KOPT-K1 (cell line): ENCODE measurements at regions not wholly inside any gene's neighbourhood (a gene's known extent, or its start where the extent isn't known, plus 50 kb on each side); places are given as distances from the start of the nearest gene placed in this dataset.

Experiments
- H3K27ac ChIP-seq: fragments of 200-600 bp; sonication (generic); 2 replicates; pipeline ENCODE4 v1.5.1; 2016; ENCODE audit warnings: antibody characterized with exemption, mild to moderate bottlenecking, low read depth, low read length; ENCODE audit not compliant: poor library complexity, severe bottlenecking
- H3K36me3 ChIP-seq: fragments of 200-600 bp; sonication (generic); 2 replicates; pipeline ENCODE4 v1.5.1; 2017; ENCODE audit warnings: antibody characterized with exemption, mild to moderate bottlenecking, low read length, moderate library complexity; ENCODE audit not compliant: insufficient read depth
- H3K9me3 ChIP-seq: fragments of 200-600 bp; sonication (generic); 2 replicates; pipeline ENCODE4 v1.5.1; 2017; ENCODE audit warnings: antibody characterized with exemption, low read length, mild to moderate bottlenecking; ENCODE audit not compliant: insufficient read depth, poor library complexity, severe bottlenecking

DNA sequence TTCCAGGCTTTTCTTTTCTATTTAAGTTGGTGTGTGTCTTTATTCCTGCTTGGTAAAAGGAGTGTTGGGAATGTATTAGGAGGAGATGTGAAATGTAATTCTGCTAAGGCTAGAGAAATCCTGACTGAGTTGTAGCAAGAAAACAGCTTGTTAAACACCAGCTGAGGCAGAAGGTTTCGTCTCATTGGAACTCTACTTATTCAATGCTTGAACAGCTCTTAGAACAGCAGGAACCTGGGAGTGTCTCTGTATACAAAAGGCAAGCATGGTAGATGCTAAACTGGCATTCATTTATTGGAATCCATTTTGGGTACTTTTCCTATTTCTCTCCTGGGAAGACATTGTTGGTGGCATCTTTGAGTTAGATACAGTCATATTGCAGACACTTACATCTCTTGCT, 280.9 kb downstream of the HRH4 start:
- Histone ChIP-seq H3K27ac (no peak overlapping the region), H3K9me3 (no peaks in the 10 kb centered on the region), H3K36me3 (no peaks in the 10 kb centered on the region)

DNA sequence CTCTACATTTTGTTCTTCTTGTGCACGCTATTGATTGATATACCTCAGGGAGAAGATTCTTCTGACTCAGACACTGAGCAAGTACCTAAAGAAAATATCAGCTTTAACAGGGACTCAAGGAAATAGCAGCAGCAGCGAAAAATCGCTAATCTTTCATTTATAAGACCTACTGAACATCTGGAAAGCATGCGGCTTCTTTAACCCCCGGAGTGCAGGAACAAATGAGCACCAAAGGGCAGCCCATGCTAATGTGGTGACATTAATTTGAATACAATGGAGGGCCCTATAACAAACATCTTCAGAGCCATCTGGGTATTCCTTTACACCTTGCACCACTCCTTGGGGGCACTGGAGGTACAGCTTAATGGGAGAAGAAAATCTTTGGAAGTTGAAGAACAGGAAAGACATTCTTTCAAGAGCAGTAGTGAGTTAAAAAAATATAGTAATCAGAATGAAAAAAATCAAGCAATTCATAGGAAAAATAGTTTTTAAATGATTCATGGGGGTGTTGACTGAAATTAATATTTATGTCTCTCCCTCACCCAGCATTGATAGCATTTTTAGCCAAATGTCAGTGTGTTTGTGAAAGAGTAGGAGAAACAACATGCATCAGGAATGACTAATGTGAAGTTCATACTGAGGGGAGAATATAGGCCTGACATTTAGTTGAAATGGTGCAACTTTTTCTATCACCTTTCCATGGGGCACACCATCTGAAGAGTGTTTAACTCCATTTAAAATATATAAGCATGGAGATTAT, 281.7 kb downstream of the HRH4 start:
- H3K36me3 ChIP-seq: no peaks in the 10 kb centered on the region
- no peak overlapping the region for H3K27ac ChIP-seq
- H3K9me3 ChIP-seq: no peaks in the 10 kb centered on the region

DNA sequence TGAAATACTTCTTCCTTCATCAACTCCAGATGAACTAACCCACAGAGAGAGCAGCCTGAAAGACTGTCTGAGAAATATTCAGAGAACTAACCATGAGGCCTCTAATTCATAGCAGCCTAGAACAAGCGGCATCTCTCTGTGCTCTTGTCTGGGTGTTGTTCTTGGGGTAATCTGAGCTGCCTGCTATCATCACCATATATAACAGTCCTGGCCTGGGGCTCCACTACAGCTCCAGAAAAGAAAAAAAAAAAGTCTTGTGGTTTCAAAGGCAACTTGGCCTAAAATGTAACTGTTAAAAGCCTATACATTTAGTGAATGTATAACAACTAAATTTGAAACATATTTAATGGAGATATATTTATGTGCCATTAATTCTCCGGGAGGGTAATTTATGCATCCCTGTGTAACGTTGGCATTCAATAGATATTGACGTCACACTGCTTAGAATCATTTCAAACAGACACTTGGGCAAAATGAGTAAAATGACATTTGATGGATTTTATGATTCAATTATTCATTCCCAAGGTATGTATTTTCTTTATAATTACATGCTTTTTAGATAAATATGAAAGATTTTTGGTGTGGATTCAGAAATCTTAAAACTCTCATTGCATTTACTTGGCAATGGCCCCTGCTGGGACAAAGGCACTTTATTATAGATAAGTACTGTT, 294.3 kb downstream of the HRH4 start:
- Histone ChIP-seq H3K9me3 (no peaks in the 10 kb centered on the region), H3K36me3 (no peaks in the 10 kb centered on the region), H3K27ac (no peak overlapping the region)

DNA sequence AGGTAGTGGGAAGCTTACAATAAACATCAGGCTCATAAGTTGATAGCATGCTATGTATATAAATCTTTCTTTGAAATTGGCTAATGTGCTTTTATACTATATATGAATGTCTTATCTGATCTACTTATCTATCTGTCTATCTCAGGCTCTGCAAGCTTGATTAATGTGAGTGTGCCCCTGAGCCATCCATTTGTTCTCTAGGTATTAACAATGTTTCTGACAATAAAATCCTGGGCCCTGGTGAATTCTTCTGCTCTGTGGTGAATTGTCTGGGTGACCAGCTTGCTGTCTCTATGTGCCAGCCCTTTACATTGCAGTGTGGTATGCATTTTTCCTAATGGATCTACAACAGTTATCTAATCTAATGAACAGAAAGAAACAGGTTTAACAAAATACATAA, 295.9 kb downstream of the HRH4 start:
- Histone ChIP-seq H3K9me3 (no peaks in the 10 kb centered on the region), H3K36me3 (no peaks in the 10 kb centered on the region), H3K27ac (no peak overlapping the region)

DNA sequence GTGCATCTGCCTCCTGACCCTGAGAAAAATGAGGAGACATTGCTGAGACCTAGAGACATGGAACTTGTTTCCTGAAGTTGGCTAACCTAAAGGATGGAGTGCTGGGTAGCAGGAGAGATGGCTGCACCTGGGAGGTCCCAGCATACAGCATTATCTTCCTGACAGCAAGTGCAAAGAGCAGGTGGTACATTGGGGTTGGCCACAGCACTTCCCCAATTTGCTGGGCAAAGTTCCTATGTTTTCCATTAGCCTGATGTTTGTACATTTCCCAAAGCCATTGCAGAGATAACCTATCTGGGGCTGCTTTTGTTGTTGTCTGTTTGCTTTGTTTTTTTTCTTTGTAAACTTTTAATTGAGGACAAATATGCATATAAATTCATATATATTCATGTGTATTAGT, 296.7 kb downstream of the HRH4 start:
- H3K9me3 ChIP-seq: no peaks in the 10 kb centered on the region
- no peak overlapping the region for H3K27ac ChIP-seq

DNA sequence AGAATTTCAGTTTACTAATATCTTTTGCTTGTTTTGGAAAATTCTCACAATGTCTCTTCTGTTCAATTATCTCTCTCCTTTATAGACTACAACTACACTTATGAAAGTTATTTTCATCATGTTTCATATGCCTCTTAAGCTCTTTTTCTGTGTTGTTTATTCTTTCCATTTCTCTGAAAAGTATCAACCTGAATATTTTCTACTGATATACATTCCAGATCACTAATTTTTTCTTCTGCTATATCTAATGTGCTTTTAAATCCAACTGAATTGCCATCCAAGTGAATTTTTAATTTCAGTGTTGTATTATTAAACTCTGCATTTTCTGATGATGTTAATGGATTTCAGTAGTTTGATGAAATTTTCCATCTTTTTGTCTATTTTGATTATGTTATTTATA, 301.3 kb downstream of the HRH4 start:
- H3K36me3 ChIP-seq: no peaks in the 10 kb centered on the region
- no peak overlapping the region for H3K27ac ChIP-seq
- H3K9me3 ChIP-seq: no peaks in the 10 kb centered on the region

More for the DNA sequence above, 296.7 kb downstream of the HRH4 start:
- H3K36me3 ChIP-seq: no peaks in the 10 kb centered on the region

DNA sequence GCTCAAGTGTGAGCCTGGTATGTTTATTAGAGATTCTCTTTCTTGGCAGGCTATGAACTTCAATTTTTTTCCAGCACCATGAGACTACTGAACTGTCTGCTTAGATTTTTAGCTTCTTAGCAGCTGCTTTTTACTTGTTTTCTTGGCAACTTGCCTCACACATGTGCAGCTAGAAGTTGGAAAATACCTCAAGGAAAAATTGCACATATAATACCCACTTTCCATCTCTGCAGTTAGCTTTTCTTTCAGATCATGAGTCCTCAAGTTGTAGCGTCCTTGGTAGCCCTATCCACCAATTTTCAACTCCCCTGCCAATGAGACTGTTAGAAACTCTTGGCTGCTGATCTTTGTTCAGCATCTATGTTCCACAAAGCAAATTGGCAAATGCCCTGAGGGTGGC, 302.1 kb downstream of the HRH4 start:
- Histone ChIP-seq H3K9me3 (no peaks in the 10 kb centered on the region), H3K36me3 (no peaks in the 10 kb centered on the region), H3K27ac (no peak overlapping the region)

DNA sequence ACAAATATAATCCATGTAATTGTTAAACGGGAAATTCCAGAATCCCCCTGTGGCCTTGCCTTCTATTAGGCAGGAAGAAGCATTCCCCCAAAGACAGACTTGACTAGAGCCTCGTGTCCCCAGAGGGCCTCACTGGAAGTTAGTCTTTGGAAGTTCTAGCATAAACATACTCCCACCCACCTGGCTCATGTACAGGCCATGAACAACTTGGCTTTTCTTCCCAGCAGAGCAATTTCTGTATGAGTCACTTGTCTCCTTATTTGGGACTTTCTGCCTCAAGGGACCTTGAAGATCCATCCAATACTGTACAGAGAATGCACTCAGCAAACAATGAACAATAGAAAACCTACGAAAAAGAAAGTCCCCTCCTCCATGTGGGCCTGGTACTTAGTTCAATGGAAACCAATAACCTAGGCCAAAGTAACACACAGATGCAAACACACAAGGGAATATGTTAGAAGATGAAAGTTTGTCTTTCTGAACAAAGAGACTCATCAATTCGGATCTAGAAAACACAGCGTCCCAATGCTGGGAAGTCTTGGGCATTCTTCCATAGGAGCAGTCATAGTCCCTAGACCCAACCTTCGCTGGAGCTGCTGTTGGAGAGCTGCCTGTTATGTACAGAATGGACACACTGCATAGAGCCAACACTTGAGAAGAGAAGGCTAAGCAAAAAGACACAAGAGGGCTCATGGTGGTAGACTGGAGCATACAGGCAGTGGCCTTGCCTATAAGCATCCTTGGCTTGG, 303.5 kb downstream of the HRH4 start:
- Histone ChIP-seq H3K9me3 (no peaks in the 10 kb centered on the region), H3K36me3 (no peaks in the 10 kb centered on the region), H3K27ac (no peak overlapping the region)

DNA sequence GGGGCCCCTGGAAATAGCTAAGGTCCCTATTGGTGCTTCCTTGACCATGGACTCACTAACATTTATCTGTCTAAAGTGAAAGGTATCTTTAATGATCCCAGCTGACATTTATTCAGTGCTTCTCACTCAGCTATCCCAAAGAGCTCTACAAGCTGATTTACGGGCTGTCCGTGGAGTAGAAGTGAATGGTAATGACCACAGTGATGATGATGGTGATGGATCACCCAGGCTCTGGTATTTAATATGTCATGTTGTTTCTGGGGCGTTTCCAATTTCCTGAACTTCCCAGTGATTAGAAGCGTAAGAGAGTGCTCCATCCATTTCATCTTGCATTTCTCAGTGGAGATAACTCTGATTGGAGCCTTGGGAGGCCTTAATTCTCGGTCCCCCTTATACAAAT, 304.3 kb downstream of the HRH4 start:
- Histone ChIP-seq H3K27ac (no peak overlapping the region), H3K9me3 (no peaks in the 10 kb centered on the region), H3K36me3 (no peaks in the 10 kb centered on the region)

DNA sequence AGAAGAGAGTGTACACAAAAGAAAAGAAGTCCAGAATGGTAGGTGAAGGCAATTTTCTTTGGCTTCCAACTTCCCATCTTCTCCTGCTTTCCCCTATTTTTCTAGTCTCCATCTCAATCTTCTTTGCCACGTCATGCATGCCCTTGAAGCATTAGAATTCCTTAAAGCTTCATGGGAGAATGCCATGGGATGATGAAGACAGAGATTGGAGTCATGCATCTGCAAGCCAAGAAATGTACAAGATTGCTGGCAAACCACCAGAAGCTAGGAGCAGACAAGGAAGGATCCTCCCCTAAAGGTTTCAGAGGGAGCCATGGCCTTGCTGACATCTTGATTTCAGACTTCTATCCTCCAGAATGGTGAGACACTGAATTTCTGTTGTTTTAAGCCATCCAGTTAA, 305.9 kb downstream of the HRH4 start:
- Histone ChIP-seq H3K9me3 (no peaks in the 10 kb centered on the region), H3K36me3 (no peaks in the 10 kb centered on the region), H3K27ac (no peak overlapping the region)

DNA sequence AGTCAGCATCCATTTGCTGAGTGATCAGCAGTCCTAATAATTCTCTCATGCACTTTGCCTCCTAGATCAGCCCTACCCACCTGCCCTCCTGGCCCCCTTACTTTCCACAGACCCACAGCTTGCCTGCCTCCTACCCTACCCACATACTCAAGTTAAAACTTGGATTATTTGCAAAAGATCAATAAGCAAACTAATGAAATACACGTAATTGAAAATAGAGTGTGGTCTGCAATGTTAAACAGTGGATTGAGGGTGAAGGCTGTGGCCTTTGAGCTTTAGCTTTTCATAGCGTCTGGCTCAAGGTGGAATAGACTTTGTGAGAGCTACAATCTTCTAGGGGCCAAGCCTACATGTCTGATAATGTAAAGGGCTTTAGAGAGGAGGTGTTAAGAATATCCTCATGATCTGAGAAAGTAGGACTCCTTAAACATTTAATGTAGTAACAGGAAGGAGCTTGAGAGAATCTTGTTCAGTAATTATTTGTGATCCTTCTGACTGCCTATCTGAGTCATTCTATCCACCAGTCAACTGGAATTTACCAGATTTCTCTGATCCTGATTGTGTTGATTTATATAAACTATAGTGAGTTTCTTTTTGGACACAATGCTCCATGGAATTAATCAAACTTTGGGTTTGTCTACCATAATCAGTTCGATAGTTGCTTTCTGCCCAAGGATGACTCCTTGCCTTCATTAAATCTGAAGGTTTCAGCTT, 310.0 kb downstream of the HRH4 start:
- Histone ChIP-seq H3K9me3 (no peaks in the 10 kb centered on the region), H3K36me3 (no peaks in the 10 kb centered on the region), H3K27ac (no peak overlapping the region)

DNA sequence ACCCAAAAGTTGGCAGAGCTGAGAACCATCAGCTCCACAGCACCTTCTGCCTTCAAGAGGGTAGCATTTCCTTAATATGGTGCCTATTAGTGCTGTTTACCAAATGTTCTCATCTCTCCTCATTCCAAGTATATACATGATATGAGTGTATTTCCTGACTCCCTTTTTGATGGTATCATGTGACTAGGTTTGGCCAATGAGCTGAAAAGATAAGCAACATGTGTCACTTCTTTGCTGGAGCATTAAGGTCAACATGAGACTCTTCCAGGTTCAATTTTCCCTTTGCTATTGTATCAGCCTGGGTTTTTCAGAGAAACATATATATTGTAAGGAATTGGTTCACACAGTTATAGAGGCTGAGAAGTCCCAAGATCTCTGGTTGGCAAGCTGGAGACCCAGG, 310.9 kb downstream of the HRH4 start:
- Histone ChIP-seq H3K9me3 (no peaks in the 10 kb centered on the region), H3K27ac (no peak overlapping the region), H3K36me3 (no peaks in the 10 kb centered on the region)

DNA sequence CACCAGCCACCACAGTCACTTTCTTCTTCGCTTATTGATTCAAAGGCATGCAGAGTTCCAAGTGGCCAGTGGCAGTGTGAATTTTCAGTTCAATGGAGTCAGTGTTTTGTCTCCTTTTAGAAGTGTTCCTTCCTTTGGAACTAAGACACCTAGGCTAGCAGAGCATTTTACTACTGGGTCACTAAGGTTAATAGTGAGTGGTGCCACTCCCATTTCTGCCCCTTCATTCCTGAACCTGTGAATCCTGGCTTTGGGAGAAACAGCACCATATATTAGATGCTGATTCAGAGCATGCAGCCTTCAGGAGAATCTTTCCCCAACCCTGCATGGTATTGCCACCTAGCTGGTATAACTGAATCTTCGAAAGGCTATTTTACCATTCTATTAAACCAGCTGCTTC, 312.7 kb downstream of the HRH4 start:
- H3K27ac ChIP-seq: no peak overlapping the region
- H3K9me3 ChIP-seq: no peaks in the 10 kb centered on the region
- no peaks in the 10 kb centered on the region for H3K36me3 ChIP-seq

DNA sequence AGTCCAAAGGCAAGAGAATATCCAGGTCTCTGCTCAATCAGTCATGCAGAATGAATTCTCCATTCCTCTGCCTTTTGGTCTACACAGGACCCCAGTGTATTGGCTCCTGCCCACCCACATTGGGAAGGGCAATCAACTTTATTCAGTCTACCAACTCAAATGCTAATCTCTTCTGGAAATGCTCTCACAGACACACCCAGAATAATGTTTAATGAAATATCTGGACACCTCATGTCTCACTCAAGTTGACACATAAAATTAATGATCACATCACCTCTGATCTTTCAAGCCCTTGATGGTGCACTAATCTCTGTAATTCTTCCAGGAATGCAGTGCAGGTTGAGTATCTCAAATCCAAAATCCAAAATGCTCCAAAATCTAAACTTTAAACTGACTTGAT, 315.6 kb downstream of the HRH4 start:
- Histone ChIP-seq H3K27ac (no peak overlapping the region), H3K9me3 (no peaks in the 10 kb centered on the region), H3K36me3 (no peaks in the 10 kb centered on the region)

DNA sequence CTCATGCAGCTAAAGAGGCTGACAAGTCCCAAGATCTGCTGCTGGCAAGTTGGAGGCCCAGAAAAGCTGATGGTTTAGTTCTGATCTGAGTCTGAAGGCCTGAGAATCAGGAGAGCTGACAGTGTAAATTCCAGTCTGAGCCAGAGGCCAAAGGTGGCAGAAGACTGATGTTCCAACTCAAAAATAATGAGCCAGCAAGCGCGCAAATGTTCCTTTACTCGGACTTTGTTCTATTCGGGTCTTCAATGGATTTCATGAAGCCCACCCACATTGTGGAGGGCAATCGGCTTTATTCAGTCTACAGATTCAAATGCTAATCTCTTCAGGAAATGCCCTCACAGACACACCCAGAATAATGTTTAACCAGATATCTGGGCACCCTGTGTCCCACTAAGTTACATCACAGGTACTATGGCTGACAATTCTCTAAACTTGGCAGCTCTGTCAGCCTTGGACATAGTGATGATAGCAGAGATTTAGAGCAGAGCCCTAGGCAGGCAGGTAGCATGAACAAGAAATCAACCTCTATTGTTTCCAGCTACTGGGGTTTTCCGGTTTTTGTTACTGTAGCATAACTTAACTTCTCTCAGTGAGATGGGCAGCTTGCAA, 318.5 kb downstream of the HRH4 start:
- Histone ChIP-seq H3K36me3 (no peaks in the 10 kb centered on the region), H3K27ac (no peak overlapping the region), H3K9me3 (no peaks in the 10 kb centered on the region)
